SH-SY5Y (cell line): ENCODE measurements at regions not wholly inside any gene's neighbourhood (a gene's known extent, or its start where the extent isn't known, plus 50 kb on each side); places are given as distances from the start of the nearest gene placed in this dataset.

Source experiments
- GATA2 ChIP-seq: IDR thresholded peaks from 2 replicates; pipeline ENCODE4 v1.6.1; 2011; ENCODE audit warnings: mild to moderate bottlenecking, low read depth, low read length
- GATA3 ChIP-seq: IDR thresholded peaks from 2 replicates; pipeline ENCODE4 v1.6.1; 2011; ENCODE audit warnings: low read depth, mild to moderate bottlenecking, low read length, moderate library complexity

GRCh38 chr3:84547207-84547606 is 411.6 kb upstream of the CADM2 start:
- TF ChIP-seq GATA3 (no peak), GATA2 (no peak)
